Bronchial epithelial cell (primary cell): ENCODE measurements at regions not wholly inside any gene's neighbourhood (a gene's known extent, or its start where the extent isn't known, plus 50 kb on each side); places are given as distances from the start of the nearest gene placed in this dataset.
A peak's percentile ranks its signal among the peaks of the same experiment; 100 is the strongest.

ENCODE experiments used
- DNase-seq: peaks from one replicate; pipeline ENCODE4 v3.0.0-alpha.2; 2010; ENCODE audit warnings: low read depth
- FAIRE-seq: peaks from 2 replicates; lab custom pipeline; 2011; peaks lifted over from hg19 to GRCh38; lab: Jason Lieb, UNC
- H3K27me3 ChIP-seq: 2 replicates; pipeline ENCODE4 v1.5.1; 2011; ENCODE audit warnings: low read length; ENCODE audit not compliant: control insufficient read depth, insufficient read depth
- H3K36me3 ChIP-seq: 2 replicates; pipeline ENCODE4 v1.5.1; 2011; ENCODE audit warnings: low read length; ENCODE audit not compliant: control insufficient read depth, insufficient read depth
- H3K4me3 ChIP-seq: 2 replicates; pipeline ENCODE4 v1.5.1; 2011; ENCODE audit warnings: mild to moderate bottlenecking, low read depth, low read length, control low read depth
- TF ChIP-seq, protein P1 (sequence below): IDR thresholded peaks from 2 replicates; pipeline ENCODE4 v1.5.1; 2011; ENCODE audit warnings: mild to moderate bottlenecking, moderate library complexity, low read length, control low read depth, inconsistent platforms; ENCODE audit not compliant: insufficient read depth, severe bottlenecking

DNA sequence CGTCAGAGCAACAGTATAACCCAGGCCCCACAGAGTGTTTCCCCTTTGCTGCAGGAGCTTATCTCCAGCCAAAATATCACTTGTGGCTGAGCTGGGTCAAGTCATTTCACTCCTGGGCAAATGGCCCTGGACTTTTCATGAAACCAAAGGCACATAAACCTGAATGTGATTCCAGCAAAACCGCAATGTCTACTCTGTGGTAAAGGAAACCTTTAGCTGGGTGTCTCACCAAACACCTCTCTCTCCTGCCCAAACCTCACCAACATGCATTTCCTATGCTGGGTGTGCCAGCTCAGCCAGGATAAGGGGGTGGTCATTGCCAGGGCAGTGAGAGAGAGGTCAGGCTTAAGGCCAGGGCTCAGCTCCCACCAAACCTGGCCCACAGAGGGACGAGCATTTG, 67.4 kb downstream of the GTPBP8 start:
- no peak overlapping the region for H3K4me3 ChIP-seq
- H3K27me3 ChIP-seq, result no peaks in the 10 kb centered on the region
- TF ChIP-seq, protein P1, sequence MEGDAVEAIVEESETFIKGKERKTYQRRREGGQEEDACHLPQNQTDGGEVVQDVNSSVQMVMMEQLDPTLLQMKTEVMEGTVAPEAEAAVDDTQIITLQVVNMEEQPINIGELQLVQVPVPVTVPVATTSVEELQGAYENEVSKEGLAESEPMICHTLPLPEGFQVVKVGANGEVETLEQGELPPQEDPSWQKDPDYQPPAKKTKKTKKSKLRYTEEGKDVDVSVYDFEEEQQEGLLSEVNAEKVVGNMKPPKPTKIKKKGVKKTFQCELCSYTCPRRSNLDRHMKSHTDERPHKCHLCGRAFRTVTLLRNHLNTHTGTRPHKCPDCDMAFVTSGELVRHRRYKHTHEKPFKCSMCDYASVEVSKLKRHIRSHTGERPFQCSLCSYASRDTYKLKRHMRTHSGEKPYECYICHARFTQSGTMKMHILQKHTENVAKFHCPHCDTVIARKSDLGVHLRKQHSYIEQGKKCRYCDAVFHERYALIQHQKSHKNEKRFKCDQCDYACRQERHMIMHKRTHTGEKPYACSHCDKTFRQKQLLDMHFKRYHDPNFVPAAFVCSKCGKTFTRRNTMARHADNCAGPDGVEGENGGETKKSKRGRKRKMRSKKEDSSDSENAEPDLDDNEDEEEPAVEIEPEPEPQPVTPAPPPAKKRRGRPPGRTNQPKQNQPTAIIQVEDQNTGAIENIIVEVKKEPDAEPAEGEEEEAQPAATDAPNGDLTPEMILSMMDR, result no peak
- no peaks in the 10 kb centered on the region for H3K36me3 ChIP-seq
- DNase-seq (no peak), FAIRE-seq (no peak)

DNA sequence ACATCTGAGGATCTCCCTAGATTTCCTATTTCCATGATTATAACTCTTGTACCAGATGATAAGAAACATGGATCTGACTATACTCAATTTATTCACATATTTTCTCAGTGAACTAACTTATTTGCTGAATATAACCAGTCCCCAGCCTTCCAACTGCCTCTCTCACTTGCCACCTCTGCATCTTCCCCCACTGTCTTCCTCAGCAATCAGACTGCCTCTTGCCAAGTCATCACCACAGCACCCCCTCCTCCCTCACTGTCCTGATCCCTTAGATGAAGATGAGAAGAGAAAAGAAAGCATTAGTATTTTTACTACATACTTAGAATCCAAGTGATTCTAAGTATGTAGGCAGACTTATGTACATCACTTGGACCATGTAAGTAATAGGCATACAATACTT, 71.9 kb downstream of the GTPBP8 start:
- FAIRE-seq (no peak), DNase-seq (no peak)
- no peaks in the 10 kb centered on the region for H3K36me3 ChIP-seq
- H3K27me3 ChIP-seq, result no peaks in the 10 kb centered on the region
- H3K4me3 ChIP-seq, result no peak overlapping the region
- TF ChIP-seq, protein P1, result no peak

GRCh38 chr3:113063126-113063894, 72.5 kb downstream of the GTPBP8 start:
- DNase-seq, result peak; percentile 65
- Histone ChIP-seq H3K27me3 (no peaks in the 10 kb centered on the region), H3K36me3 (no peaks in the 10 kb centered on the region), H3K4me3 (no peak overlapping the region)
- TF ChIP-seq, protein P1, result no peak
- FAIRE-seq, result no peak

DNA sequence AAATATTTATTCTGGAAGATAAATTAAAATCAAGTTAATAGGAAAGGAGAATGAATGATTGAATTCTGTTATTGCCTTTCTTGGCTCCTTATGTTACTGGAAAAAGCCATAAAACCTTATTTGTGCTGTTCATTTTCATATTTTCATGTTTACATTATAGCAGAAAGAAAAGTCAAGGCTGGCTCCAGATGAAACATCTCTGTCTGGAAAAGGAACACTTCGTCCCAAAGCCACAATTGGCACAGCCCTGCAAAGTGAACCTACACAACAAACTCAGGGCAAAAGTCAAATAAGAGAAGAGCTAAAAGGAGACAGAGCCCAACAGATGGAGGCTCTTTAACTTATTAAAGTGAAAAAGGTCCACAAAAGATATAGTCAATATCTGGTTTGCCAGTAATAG, 73.4 kb downstream of the GTPBP8 start:
- Histone ChIP-seq H3K27me3 (no peaks in the 10 kb centered on the region), H3K4me3 (no peak overlapping the region), H3K36me3 (no peaks in the 10 kb centered on the region)
- FAIRE-seq (no peak), DNase-seq (no peak)
- TF ChIP-seq, protein P1, result no peak

GRCh38 chr3:113065336-113065735, 74.6 kb downstream of the GTPBP8 start:
- no peak for DNase-seq

More at GRCh38 chr3:113065336-113065735, 74.6 kb downstream of the GTPBP8 start:
- Histone ChIP-seq H3K4me3 (no peak overlapping the region), H3K27me3 (no peaks in the 10 kb centered on the region), H3K36me3 (no peaks in the 10 kb centered on the region)
- TF ChIP-seq, protein P1, result no peak
- no peak for FAIRE-seq
